Lung (tissue), 11 donors: ENCODE measurements at regions not wholly inside any gene's neighbourhood (a gene's known extent, or its start where the extent isn't known, plus 50 kb on each side); places are given as distances from the start of the nearest gene placed in this dataset.
A peak's percentile ranks its signal among the peaks of the same experiment; 100 is the strongest.

Source experiments
- ATAC-seq: fragments of 200-7000 bp; cut with Tn5 transposase; one replicate; pipeline ENCODE4 v1.9.1; 2020; ENCODE audit warnings: moderate number of reproducible peaks; ENCODE audit not compliant: insufficient read depth, low FRiP score
- DNase-seq, 3 donors: peaks; one replicate each; pipeline ENCODE4 v3.0.0-alpha.2; 2013 to 2017
- H3K27ac ChIP-seq, 2 donors: one replicate each; pipeline ENCODE4 v1.5.1; 2013; ENCODE audit warnings: mild to moderate bottlenecking in 2 of 2, moderate library complexity in 2 of 2, control low read depth in 1 of 2, inconsistent platforms in 1 of 2, low read depth in 1 of 2, low read length in 1 of 2
- H3K27me3 ChIP-seq, 3 donors: one replicate each; pipeline ENCODE4 v1.5.1; 2013; ENCODE audit warnings: low read length in 2 of 3; ENCODE audit not compliant: control insufficient read depth in 3 of 3, insufficient read depth in 3 of 3
- H3K36me3 ChIP-seq, 4 donors: one replicate each; pipeline ENCODE4 v1.5.1; 2013; ENCODE audit warnings: low read length in 4 of 4, mild to moderate bottlenecking in 1 of 4, moderate library complexity in 1 of 4; ENCODE audit not compliant: control insufficient read depth in 4 of 4, insufficient read depth in 4 of 4
- H3K4me1 ChIP-seq, 5 donors: one replicate each; pipeline ENCODE4 v1.5.1; 2013; ENCODE audit warnings: low read length in 5 of 5, mild to moderate bottlenecking in 2 of 5, moderate library complexity in 1 of 5; ENCODE audit not compliant: control insufficient read depth in 5 of 5, insufficient read depth in 5 of 5
- H3K4me3 ChIP-seq: one replicate; pipeline ENCODE4 v1.5.1; 2013; ENCODE audit warnings: mild to moderate bottlenecking, control low read depth, moderate library complexity
- H3K9ac ChIP-seq, 2 donors: one replicate each; pipeline ENCODE4 v1.5.1; 2013; ENCODE audit warnings: low read length in 2 of 2, control low read depth in 1 of 2; ENCODE audit not compliant: insufficient read depth in 1 of 2
- H3K9me3 ChIP-seq, 4 donors: one replicate each; pipeline ENCODE4 v1.5.1; 2013; ENCODE audit warnings: low read length in 3 of 4, mild to moderate bottlenecking in 1 of 4, moderate library complexity in 1 of 4; ENCODE audit not compliant: control insufficient read depth in 4 of 4, insufficient read depth in 3 of 4
- WGBS, 2 donors: extraction: QIAGEN DNeasy Blood & Tissue Kit; methylation state at CpG; one replicate each; pipeline ENCODE4 v1.1.7; 2013; 5-methylcytosine and 5-hydroxymethylcytosine counted together
- TF ChIP-seq, protein P1 (sequence below): IDR thresholded peaks from 2 replicates; pipeline ENCODE4 v1.5.1; 2012; ENCODE audit warnings: mild to moderate bottlenecking; ENCODE audit errors: control extremely low read depth, extremely low read depth
- donor health status: control.
- donor health status: control.
- donor health status: Bipolar disorder and iron deficiency.
- donor health status: healthy.
- donor health status: DM: yes; HTN: yes; CAD: no.

DNA sequence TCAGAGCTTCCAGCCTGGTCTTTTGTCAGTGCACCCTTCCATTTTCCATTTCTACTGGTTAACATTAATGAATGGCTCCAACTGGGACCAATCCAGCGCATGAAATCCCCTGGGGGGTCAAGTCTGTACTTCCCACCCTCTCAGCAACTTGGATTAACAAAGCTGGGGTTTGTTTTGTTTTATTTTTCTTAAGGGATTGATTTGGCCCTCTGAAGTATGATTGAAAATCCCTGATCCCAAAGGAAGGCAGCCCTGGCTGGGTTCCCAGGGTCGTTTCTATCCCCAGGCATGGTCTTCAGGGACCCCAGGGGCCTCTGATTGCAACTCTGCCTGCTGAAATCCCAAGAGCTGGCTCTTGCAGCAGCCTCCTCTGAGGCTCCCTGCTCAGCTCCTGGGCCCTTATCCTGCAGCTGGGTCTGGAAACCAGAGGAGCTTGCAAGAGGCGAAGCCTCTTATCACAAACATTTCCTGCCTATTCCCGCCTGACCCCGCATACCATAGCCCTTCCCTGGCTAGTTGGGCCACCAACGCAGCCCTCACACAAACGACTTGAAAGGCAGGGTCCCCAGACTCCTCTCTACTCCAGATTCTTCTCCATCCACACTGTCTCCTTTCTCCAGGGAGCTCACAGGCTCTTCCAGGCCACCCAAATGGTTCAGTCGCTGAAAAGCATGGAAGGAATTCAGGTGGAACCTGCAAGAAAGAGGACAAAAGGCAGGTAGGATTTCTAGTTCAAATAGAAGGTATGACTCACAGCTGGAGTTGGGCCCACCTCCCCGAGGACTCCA lies 109.7 kb upstream of the PKDCC start:
- peak overlapping the region in 1 of 2 donors; percentile 28 for H3K27ac ChIP-seq
- no peaks in the 10 kb centered on the region for H3K36me3 ChIP-seq
- no peak for ATAC-seq
- TF ChIP-seq, protein P1, sequence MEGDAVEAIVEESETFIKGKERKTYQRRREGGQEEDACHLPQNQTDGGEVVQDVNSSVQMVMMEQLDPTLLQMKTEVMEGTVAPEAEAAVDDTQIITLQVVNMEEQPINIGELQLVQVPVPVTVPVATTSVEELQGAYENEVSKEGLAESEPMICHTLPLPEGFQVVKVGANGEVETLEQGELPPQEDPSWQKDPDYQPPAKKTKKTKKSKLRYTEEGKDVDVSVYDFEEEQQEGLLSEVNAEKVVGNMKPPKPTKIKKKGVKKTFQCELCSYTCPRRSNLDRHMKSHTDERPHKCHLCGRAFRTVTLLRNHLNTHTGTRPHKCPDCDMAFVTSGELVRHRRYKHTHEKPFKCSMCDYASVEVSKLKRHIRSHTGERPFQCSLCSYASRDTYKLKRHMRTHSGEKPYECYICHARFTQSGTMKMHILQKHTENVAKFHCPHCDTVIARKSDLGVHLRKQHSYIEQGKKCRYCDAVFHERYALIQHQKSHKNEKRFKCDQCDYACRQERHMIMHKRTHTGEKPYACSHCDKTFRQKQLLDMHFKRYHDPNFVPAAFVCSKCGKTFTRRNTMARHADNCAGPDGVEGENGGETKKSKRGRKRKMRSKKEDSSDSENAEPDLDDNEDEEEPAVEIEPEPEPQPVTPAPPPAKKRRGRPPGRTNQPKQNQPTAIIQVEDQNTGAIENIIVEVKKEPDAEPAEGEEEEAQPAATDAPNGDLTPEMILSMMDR = no peak
- H3K4me3 ChIP-seq = no peak overlapping the region
- no peak overlapping the region for H3K9ac ChIP-seq
- H3K4me1 ChIP-seq = peaks cover 0 to 74% (median 47%) of the 10 kb centered on the region in 5 donors
- no peaks in the 10 kb centered on the region for H3K9me3 ChIP-seq
- DNase-seq = peak; percentile 77 to 85 (median 81)
- H3K27me3 ChIP-seq = no peaks in the 10 kb centered on the region
- 43 to 61% methylated on average over 9 of the region's 9 CpGs for WGBS, 2 donors

DNA sequence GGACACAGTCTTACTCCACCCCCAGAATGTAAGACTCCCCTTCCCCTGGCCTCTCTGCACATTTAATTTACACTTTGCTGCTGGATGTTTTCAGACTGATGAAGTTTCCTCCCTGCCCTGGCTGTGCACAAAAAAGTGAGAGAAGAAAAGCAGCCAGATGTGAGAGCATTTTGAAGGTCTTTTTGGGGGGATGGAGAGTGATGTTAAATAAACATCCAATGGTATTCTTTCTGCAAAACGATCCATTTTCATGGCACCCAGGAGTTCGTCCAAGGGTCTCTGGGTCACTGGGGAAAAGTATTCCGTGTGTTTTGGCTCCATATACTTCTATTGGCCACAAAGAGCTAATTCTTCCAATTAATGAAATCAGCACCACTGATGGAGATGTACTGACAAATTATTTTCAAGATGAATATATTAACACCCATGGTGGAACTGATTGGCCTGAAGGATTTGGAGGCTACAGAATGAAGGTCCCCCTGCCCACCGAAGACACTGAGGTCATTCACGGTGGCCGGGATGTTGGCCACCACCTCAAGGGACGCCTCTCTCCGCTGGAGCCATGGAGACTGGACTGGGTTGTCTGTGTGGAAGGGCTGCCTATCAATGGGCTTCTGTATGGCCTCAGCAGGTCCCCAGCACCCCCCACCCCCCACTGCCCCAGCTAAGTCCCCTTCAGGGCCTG lies 107.6 kb upstream of the PKDCC start:
- H3K9ac ChIP-seq = no peak overlapping the region
- H3K4me1 ChIP-seq = peaks cover 0 to 67% (median 35%) of the 10 kb centered on the region in 5 donors
- H3K9me3 ChIP-seq = no peaks in the 10 kb centered on the region
- ATAC-seq (no peak), DNase-seq (peak; percentile 69 to 91 (median 90))
- TF ChIP-seq, protein P1 = no peak
- WGBS, 2 donors = 76 to 79% methylated on average over 8 of the region's 8 CpGs
- H3K36me3 ChIP-seq = no peaks in the 10 kb centered on the region
- H3K4me3 ChIP-seq = no peak overlapping the region
- no peak overlapping the region for H3K27ac ChIP-seq
- no peaks in the 10 kb centered on the region for H3K27me3 ChIP-seq

DNA sequence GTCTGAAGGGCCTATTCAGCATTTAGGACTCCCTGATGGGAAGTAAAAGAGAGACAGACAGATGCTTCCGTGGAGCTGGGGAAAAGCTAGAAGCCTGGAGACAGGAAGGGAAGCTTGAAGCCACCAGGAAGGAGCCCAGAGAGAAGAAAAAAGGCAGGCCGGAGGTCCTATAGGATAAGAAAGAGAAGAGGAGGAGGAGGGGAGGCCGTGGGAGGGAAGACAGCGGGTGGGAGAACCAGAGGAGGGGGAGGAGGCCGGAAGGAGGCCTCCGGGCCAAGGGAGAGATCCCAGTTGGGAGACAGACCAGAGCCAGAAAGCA lies 107.1 kb upstream of the PKDCC start:
- ATAC-seq (no peak), DNase-seq (peak; percentile 85 to 93 (median 89))
- TF ChIP-seq, protein P1 = no peak
- Histone ChIP-seq H3K9me3 (peaks cover 0 to 2% (median 0%) of the 10 kb centered on the region in 4 donors), H3K9ac (no peak overlapping the region), H3K4me1 (peaks cover 0 to 64% (median 35%) of the 10 kb centered on the region in 5 donors), H3K27me3 (no peaks in the 10 kb centered on the region), H3K27ac (no peak overlapping the region), H3K36me3 (no peaks in the 10 kb centered on the region), H3K4me3 (no peak overlapping the region)
- 57 to 66% methylated on average over 6 of the region's 6 CpGs for WGBS, 2 donors
